ENCODE measurements at regions not wholly inside any gene's neighbourhood (a gene's known extent, or its start where the extent isn't known, plus 50 kb on each side); places are given as distances from the start of the nearest gene placed in this dataset.

DNA sequence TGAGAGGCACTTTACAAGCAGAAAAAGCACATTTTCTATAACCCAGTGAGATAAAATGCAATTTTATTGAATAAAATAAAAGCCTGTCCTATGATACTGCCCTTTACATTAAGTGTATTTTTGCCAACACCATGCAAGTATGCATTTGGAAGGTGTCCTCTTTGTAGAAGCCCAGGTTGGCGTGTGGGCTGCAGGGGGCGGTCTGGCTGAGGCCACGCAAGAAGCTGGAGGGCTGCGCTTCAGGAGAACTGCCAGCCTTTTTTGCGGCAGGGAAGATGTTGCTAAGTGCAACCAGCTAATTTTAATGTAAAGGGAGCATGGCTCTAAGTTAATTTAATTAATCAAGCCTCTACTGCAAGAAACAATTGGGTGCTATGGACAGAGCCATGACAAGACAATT, 562.8 kb upstream of the SALL3 start:
- TF ChIP-seq CTCF (conservative IDR thresholded peaks at IDR 0.05; ENCODE audit: low read depth, low read length) (no peak), EZH2 (IDR thresholded peaks at IDR 0.05; ENCODE audit: borderline replicate concordance, low read depth, low read length, poor library complexity, severe bottlenecking) (no peak)
